Nephron progenitor cell (in vitro differentiated cells): ENCODE measurements at regions not wholly inside any gene's neighbourhood (a gene's known extent, or its start where the extent isn't known, plus 50 kb on each side); places are given as distances from the start of the nearest gene placed in this dataset.

Source experiments
- DNase-seq: peaks from one replicate; pipeline ENCODE4 v3.0.0; 2021
- H3K27ac Mint-ChIP-seq: 2 replicates; pipeline ENCODE4 v1.8.0; 2021; ENCODE audit warnings: mild to moderate bottlenecking, moderate library complexity, mixed read lengths
- H3K27me3 Mint-ChIP-seq: 2 replicates; pipeline ENCODE4 v1.8.0; 2021; ENCODE audit warnings: mild to moderate bottlenecking, low read depth, mixed read lengths; ENCODE audit not compliant: poor library complexity
- H3K36me3 Mint-ChIP-seq: 2 replicates; pipeline ENCODE4 v1.8.0; 2021; ENCODE audit warnings: low read depth, mixed read lengths
- H3K4me1 Mint-ChIP-seq: 2 replicates; pipeline ENCODE4 v1.8.0; 2021; ENCODE audit warnings: mixed read lengths
- H3K4me3 Mint-ChIP-seq: 2 replicates; pipeline ENCODE4 v1.8.0; 2021; ENCODE audit warnings: mild to moderate bottlenecking, moderate library complexity, mixed read lengths
- H3K9me3 Mint-ChIP-seq: 2 replicates; pipeline ENCODE4 v1.8.0; 2021; ENCODE audit warnings: mild to moderate bottlenecking, moderate library complexity, mixed read lengths
- CTCF ChIP-seq: fragments of 200-600 bp; sonication (generic); IDR thresholded peaks from 2 replicates; pipeline ENCODE4 v1.5.0; 2021; ENCODE audit warnings: antibody characterized with exemption

GRCh38 chr4:103451341-103451740 lies 253.2 kb upstream of the CENPE start:
- DNase-seq: no peak
- H3K27me3 Mint-ChIP-seq: no peaks in the 10 kb centered on the region
- H3K4me3 Mint-ChIP-seq: no peak overlapping the region
- TF ChIP-seq CTCF: no peak
- H3K9me3 Mint-ChIP-seq: peaks cover 13% of the 10 kb centered on the region
- H3K36me3 Mint-ChIP-seq: no peaks in the 10 kb centered on the region
- H3K27ac Mint-ChIP-seq: no peak overlapping the region
- no peaks in the 10 kb centered on the region for H3K4me1 Mint-ChIP-seq

- Mint-ChIP-seq H3K27me3 (no peaks in the 10 kb centered on the region), H3K36me3 (no peaks in the 10 kb centered on the region), H3K4me3 (no peak overlapping the region), H3K4me1 (no peaks in the 10 kb centered on the region), H3K27ac (no peak overlapping the region), H3K9me3 (peaks cover 6% of the 10 kb centered on the region)
- no peak for TF ChIP-seq CTCF
- DNase-seq: no peak
These were observed 252.6 kb upstream of the CENPE start for GRCh38 chr4:103450693-103451092.

- Mint-ChIP-seq H3K4me3 (no peak overlapping the region), H3K27ac (no peak overlapping the region), H3K27me3 (no peaks in the 10 kb centered on the region), H3K9me3 (no peaks in the 10 kb centered on the region), H3K4me1 (no peaks in the 10 kb centered on the region), H3K36me3 (no peaks in the 10 kb centered on the region)
- no peak for DNase-seq
- no peak for TF ChIP-seq CTCF
These were observed 251.3 kb upstream of the CENPE start for GRCh38 chr4:103449296-103450023.

- Mint-ChIP-seq H3K36me3 (no peaks in the 10 kb centered on the region), H3K4me3 (no peak overlapping the region), H3K9me3 (no peaks in the 10 kb centered on the region), H3K27ac (no peak overlapping the region), H3K4me1 (no peaks in the 10 kb centered on the region), H3K27me3 (no peaks in the 10 kb centered on the region)
- DNase-seq: no peak
- TF ChIP-seq CTCF: no peak
These were observed 247.2 kb upstream of the CENPE start for GRCh38 chr4:103445377-103445776.

- H3K27me3 Mint-ChIP-seq: no peaks in the 10 kb centered on the region
- no peak overlapping the region for H3K27ac Mint-ChIP-seq
- no peaks in the 10 kb centered on the region for H3K4me1 Mint-ChIP-seq
- no peak for DNase-seq
- no peak for TF ChIP-seq CTCF
- H3K4me3 Mint-ChIP-seq: no peak overlapping the region
- H3K9me3 Mint-ChIP-seq: no peaks in the 10 kb centered on the region
- no peaks in the 10 kb centered on the region for H3K36me3 Mint-ChIP-seq
These were observed 245.2 kb upstream of the CENPE start for GRCh38 chr4:103443324-103443723.

- DNase-seq: peak; percentile 18
- no peak overlapping the region for H3K27ac Mint-ChIP-seq
- H3K9me3 Mint-ChIP-seq: no peaks in the 10 kb centered on the region
These were observed 231.1 kb upstream of the CENPE start for GRCh38 chr4:103429283-103429682.

More at GRCh38 chr4:103429283-103429682, 231.1 kb upstream of the CENPE start:
- Mint-ChIP-seq H3K27me3 (no peaks in the 10 kb centered on the region), H3K4me3 (no peak overlapping the region), H3K36me3 (no peaks in the 10 kb centered on the region), H3K4me1 (no peaks in the 10 kb centered on the region)
- TF ChIP-seq CTCF: peak; percentile 17
